ENCODE measurements at regions not wholly inside any gene's neighbourhood (a gene's known extent, or its start where the extent isn't known, plus 50 kb on each side); places are given as distances from the start of the nearest gene placed in this dataset.
"Not testable (repeated sequence)": the region's sequence is repeated elsewhere in the genome, so short reads cannot be mapped to it uniquely, and the experiment has no call there.

DNA sequence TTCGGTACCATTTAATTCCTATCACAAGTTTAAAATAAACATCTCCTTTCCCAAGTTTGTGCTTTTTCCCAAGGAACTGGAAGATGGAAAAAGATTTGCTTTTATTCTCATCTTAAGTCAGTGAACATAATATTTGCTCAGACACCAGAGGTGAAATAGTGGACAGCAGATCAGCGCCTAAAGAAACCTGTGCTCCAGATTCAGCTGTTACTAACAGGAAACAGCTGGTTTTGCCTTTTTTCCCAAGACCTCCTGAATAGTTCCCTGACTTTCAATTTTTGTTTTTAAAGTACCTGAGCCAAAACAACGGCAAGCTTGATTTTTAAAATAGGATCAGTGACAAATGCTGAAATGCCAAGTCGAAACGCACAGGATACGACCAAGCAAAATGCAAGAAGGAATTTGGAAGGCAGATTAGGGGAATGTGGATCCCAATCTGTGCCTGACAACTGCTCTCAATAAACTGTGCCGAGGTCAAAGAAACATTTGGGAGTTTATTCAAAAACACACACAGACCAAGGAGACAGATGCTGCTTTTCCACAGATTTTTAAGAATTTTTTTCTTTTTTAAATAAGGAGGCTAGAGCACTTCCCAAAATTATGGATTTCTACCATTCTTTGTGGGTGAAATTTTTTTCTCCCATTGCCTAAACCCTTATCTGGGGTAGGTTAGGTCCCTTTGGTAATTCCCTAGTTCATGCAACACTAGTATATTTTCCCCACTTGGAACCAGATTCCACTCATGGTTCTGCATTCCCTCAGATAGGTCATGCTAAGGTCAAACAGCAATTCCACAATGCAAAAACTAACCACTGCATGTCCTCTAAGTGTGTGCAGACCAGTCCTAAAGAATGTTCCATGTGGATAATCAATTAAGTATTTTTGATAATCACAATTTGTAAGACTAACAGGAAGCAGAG, 121.5 kb upstream of the PDE1A start:
- no peak for DNase-seq (ENCODE audit: low read depth)

DNA sequence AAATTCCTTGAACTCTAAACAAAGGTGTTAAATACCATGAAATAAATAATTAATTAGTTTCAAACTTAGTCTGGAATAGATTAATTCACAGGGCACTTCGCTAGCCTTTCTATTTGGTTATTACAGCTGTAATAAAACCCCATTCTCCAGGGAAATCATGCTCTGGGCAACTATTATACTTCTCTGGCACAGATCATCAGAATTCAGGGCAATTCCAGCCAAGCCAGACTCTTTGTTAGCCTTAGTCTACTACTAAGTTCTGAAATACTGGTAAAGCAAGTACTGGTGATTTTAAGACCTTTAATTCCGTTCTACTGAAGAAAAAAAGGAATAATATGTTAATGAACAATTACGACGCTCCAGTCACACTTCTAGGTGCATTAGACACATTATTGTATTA, 123.4 kb upstream of the PDE1A start:
- no peak for DNase-seq (ENCODE audit: low read depth)

DNA sequence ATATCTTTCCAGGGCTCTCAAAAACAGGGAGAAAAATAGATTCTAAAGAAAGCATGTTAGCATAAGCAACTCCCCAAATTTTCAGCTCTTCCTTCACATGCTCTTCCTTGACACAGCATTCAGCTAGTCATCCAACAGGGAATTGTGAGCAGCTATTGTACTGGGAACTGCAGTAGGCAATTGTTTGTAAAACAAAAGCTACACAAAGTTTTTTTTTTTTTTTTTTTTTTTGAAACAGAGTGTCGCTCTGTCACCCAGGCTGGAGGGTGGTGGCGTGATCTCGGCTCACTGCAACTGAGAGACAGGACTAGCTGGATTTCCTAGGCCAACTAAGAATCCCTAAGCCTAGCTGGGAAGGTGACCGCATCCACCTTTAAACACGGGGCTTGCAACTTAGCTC, 125.4 kb upstream of the PDE1A start:
- DNase-seq (ENCODE audit: low read depth): not testable (repeated sequence)

DNA sequence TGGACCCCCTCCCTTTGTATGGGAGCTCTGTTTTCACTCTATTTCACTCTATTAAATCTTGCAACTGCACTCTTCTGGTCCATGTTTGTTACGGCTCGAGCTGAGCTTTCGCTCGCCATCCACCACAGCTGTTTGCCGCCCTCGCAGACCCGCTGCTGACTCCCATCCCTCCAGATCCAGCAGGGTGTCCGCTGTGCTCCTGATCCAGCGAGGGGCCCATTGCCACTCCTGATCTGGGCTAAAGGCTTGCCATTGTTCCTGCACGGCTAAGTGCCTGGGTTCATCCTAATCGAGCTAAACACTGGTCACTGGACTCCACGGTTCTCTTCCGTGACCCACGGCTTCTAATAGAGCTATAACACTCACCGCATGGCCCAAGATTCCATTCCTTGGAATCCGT, 125.9 kb upstream of the PDE1A start:
- DNase-seq (ENCODE audit: low read depth): not testable (repeated sequence)

DNA sequence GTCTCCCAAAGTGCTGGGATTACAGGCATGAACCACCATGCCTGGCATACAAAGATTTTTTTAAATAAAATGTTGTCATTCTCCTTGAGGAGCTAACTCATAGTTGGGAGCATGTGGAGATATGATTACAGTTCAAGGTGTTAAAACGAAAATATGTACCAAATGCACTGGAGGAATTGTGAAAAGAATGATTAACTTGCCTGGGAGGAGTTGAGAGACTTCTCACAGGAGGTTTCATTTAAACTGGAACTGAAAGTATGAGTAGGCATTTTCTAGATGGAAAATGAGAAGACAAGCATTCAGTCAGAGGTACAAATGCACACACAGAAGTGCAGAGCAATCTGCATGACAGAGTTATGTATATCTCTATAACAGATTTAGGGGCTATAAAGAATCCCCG, 126.6 kb upstream of the PDE1A start:
- no peak for DNase-seq (ENCODE audit: low read depth)

DNA sequence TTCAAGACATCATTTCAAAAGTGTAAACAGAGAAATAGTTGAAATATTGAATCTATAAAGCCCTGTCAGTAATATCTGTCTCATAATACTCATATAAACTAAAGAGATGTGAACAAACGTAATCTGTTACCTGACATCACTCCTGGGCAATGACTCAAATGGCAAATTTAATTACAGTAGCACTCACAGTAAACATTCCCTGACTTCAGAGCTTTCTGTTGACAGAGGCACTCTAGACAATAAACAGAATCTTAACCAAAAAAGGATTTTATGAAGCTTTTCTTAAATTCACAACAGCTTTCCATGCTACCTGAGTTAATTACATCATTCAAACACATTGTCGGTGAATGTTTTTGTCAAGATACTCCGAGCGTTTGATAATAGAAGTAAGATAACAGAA, 128.1 kb upstream of the PDE1A start:
- no peak for DNase-seq (ENCODE audit: low read depth)

DNA sequence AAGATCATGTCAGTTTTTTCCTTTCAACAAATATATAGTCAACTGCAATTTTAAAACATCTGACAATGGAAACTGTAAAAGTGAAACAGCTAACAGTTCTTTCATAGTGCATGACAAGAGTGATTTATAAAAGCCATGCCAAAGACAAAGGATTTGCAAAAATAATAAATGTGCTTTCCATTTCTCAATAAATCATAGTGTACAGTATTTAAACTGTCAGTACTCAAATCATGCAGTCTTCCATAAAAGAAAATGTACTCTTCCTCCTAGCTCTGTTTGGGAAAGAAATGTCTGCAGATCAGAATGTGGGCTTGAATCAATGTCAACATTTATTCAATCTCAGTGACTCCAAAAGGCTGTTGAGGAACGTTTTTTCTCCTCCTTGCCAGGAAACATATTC, 131.7 kb upstream of the PDE1A start:
- DNase-seq (ENCODE audit: low read depth): no peak

DNA sequence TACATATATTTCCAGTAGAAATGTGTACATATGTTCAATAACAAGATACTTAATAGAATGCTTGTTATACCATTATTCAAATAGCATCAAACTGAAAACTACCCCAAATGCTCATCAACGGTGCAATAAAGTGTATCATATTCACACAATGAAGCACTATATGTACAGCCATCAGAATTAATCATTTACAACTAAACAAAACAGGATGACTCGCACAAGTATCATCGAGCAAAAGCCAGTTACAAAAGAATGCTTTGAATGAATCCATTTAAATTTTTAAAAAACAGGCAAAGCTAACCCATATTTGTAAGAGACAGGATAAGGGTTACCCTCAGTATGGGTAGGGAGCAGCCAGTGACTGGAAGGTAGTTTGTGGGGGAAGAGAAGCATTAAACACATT, 132.8 kb upstream of the PDE1A start:
- DNase-seq (ENCODE audit: low read depth): no peak

DNA sequence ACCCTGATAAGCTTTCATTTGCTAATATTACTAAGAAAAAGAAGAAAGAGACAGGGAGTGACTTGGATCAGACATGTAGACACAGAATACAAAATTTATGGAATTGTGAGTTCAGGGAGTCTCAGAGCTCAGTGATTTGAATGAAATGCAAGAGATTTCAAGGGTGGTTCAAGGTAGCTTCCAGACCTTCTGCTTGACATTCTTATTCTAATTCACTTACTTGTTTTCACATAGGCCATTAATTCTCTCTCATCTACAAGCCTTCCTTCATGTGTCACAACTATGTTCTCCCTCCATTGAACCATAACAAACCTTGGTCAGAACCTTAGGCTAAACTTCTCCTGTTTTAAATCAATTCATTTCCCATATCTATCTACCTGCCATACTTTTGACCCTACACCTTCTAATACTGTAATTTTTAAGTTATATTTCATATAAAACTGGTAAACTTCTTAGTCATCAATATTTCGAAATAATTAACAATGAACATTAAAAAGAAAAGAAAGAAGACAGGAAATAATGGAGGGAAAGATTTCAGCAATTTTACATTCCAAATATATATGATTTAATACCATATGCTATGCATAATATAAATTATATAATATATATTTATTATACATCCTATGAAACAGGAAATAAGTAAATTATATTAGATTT, 139.2 kb upstream of the PDE1A start:
- no peak for DNase-seq (ENCODE audit: low read depth)

DNA sequence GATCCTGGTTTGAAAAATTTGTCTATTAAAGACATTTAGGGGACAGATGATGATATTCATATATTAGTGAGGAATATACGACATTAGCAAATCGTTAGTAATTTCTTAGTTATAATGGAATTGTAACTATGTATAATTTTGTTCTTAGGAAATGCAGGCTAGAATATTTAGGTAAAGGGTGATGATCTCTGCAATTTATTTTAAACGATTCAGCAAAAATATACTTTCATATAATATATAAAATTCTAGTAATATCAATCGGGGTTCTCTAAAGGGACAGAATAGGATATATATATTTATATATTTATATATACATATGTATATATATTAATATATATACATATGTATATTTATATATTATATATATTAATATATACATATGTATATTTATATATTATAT, 142.5 kb upstream of the DNAJC10 start:
- DNase-seq (ENCODE audit: low read depth): no peak

DNA sequence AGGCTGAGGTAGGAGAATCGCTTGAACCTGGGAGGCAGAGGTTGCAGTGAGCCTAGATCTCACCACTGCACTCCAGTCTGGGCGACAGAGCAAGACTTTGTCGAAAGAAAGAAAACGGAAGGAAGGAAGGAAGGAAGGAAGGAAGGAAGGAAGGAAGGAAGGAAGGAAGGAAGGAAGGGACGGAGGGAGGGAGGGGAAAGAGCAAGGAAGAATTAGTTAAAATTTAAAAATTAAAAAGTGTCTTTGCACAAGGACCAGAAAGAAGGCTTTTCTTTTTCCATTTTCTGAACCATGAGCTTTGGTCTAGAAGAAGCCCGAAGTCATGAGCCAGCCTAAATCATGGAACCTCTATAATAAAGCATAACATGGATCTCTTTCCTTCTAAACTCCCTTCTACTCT, 138.2 kb upstream of the DNAJC10 start:
- DNase-seq (ENCODE audit: low read depth): no peak

DNA sequence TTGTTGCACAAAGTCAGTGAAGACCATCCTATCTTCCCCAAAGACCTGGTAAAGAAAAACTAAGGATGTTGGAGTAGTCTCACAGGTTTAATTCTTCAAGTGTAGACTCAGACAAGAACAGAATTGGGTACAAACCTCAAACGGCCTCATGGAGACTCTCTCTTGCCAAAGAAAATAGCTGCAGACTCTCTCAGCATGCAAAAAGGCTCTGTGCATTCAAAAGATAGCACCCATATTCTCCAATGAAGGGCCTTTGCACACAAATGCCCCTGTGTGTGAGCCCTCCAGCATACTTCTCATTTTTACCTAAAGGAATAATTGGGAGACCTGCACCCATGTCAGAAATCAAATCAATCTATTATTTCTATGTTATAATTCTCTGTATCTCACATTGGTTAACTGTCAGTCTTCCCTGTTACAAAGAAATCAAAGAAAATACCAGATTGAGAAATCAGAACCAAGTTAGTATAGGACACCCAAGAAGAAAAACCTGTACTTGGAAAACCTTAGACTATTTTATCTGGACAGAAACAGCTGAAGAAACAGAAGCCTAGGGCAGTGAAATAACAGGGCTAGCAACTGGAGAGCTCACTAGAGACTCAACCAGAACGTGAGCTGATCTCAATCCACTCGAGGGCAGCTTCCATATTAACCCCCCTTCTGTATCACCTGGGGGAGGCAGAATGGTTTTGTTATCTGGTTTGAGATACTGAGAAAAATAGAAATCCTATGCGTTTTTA, 134.7 kb upstream of the DNAJC10 start:
- DNase-seq (ENCODE audit: low read depth): no peak

DNA sequence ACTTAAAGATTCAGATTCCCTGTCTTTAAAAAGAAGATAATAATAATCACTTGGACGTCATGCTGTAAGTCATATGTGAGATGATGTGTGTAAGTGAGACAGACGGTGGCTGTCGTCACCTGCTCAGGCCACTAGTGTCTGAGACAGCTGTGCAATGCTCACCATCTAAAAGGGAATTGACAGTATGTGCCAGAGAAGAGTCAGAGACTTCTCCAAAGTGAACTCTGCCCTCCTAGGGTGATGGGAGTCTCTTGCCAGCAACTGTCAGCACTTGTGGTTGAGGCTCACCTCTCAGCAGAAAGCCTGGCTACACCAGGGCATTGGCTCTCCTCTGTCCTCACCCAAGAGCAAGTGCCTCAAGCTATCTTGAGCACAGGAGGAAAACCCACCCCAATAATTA, 131.6 kb upstream of the DNAJC10 start:
- DNase-seq (ENCODE audit: low read depth): no peak

DNA sequence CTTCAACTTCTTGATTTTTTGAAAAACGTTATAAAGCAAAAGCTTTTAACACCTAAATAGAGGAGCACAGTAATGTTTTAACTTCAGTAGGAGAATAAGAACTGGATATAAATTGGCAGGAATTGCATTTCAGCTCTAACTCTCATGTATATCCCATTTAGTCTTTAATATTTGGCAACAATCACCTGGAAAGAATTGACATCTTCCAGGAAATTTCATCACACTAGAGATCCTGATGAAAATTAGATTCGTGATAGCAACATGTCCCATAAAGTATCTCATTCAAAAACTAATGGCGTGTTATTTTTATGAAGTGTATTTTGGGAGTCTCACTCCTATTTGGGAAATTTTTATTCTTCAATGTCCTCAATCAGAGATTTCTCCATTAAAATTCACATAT, 131.1 kb upstream of the DNAJC10 start:
- no peak for DNase-seq (ENCODE audit: low read depth)

DNA sequence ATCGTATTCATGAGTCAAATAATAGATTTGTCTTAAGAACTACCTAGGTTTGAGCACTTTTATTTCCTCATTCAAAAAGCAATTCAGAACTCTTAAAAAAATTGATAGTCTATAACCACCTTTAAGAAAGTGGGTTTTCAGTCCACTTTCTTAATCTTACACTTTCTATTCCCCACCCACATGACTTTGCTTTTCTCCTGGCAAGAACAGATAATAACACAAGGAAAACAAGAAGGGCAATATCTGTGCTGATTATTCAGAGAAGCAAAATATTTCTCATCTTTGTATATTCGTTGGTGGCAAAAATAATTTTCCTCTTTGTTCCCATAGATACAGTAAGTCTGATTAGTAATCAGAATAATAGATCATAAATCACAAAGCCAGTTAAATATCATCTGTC, 130.6 kb upstream of the DNAJC10 start:
- DNase-seq (ENCODE audit: low read depth): no peak

DNA sequence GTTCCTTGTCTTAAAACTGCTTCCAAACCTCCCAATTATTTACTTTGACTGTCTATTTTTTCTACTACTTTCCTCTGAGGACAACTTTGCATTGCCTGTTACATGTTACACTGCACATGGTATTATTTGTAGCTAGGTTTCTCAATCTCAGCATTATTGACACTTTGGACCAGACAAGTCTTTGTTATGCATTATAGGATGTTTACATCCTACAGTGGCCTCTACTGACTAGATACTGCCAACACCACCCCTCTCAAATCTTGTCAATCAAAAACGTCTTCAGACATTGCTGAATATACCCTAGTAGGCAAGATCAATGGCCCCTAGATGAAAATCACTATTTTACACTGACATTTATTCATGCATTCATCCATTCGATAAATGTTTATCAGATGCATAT, 129.6 kb upstream of the DNAJC10 start:
- no peak for DNase-seq (ENCODE audit: low read depth)

DNA sequence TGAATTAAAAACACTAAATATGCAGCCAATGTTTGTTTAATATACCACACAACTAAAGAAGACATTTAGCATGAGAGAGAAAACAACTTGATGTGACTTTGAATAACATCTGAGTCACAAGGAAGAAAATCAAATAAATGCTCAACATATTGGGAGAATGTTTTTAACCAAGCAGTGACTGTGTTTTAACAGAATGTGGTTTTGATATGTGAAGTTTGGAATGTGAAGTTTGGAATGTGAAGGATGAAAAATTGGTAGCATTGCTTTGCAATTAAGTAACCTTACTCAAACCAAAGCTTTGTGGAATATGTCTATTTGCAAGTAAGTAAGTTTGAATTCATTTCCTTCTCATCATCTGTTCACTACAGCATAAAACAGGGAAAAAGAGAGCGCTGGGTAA, 128.2 kb upstream of the DNAJC10 start:
- DNase-seq (ENCODE audit: low read depth): peak; percentile 61

DNA sequence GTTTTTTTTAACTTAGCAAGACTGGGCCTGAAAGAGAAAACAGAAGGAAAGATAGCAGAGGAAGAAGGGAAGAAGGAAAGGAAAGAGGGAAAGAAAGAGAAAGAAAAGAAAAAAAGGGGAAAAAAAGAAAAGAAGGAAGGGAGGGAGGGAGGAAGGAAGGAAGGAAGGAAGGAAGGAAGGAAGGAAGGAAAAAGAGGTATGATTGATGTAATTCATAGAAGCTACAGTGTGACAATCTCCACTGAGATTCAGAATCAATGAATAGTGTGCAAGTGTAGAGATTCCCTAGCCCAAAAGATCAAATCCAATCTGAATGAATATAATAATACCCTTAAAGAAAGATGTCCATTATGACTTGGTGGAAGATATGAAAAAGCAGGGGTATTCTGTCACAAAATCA, 126.9 kb upstream of the DNAJC10 start:
- DNase-seq (ENCODE audit: low read depth): no peak

DNA sequence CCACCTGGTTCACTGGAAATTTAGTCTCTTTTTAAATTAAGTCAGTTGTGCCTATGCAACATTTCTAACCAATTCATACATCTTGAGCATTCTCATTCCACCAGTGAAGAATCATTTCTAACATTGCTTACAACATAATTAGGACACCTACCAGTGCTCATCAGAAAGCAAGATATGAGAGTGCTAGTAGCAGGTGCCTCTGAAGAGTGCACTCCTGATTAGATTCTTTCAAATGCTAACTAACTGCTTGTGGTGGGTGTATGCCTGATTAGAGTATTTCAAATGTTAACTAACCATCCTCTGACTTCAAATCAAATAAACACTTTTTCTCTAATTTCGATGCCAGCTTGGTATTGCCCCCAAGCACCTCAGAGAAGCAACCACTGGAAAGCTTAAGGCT, 124.3 kb upstream of the DNAJC10 start:
- no peak for DNase-seq (ENCODE audit: low read depth)

DNA sequence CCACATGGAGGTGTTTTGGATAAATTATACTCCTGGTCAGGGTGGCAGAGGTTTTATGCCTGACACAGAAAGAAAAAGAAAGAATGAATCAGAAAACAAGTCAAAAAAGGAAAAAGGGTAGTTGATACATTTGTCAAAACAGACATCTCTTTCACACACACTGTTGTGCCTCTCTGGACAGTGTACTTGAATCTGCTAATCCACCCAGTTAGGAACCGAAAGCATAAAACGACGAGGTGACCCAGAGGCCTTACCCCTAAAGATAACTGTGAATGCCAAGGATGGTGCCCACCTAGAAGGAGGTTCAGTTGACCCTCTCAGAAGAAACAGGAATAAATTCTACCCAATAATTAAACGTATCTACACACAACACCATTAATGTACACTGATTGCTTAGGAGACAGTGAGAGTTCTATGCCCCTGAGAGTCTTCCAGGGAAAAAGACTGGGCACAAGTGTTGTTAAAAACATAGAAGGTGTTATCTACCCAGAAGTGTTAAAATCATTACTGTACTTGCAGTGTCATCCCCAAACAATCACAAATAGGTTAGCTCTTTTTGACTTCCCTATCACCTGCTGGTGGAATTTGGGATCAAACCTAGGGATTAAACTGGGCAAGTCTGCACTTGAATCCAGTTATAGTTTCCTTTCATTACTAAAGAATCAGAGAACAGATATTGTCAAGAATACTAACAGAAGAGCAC, 123.2 kb upstream of the DNAJC10 start:
- no peak for DNase-seq (ENCODE audit: low read depth)

DNA sequence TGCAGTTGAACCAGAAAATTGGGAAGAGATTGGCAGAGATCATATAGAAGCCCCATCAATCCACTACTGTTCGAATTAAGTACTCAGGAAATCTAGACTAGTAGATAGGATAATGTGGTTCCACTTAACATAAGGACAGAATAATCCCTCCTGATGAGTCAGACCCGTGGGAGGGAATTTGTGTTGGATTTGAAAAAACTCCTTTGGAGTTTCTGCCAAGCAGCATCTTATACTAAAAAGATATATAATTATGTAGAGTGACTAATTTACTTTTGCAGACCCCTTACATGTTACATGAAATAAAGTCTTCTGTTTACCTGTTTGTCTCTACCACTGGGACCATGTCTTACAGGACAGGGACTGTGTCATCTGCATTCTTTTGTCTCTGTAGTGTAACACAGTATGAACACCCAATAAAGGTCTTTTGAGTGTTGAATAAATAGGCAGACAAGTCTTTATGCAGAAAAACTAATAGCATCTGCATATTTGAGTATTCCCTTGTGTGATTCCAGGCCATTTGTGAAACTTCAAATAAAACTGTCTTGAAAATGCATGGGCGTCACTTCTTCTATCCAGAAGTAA, 122.6 kb upstream of the DNAJC10 start:
- DNase-seq (ENCODE audit: low read depth): peak; percentile 45

DNA sequence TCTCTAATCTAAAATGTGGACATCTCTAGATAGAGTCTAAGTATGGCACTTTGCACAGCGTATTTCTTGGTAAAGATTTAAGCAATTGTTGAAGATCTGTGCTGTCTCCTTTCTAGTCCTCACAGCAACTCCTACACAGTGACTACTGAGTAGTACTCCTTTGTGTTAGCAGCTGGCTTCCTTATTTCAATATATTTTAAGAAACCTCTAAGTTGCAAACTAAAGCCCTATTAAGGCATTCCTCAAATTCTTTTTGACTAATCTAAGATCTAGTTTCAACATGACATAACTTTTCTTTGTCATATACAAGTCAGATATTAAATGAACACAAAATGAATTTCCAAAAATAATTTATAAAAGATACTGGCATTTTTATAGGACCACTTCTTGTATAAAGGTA, 121.8 kb upstream of the DNAJC10 start:
- DNase-seq (ENCODE audit: low read depth): peak; percentile 8

Measured in HS-27A (cell line).